ENCODE measurements at regions not wholly inside any gene's neighbourhood (a gene's known extent, or its start where the extent isn't known, plus 50 kb on each side); places are given as distances from the start of the nearest gene placed in this dataset.

- DNase-seq (no peak), ATAC-seq (ENCODE audit: low read depth) (no peak)
- H3K4me2 ChIP-seq (ENCODE audit: low read depth, low read length), result no peak overlapping the region
- ChIA-PET POLR2A (ENCODE audit: unreplicated experiment) (no interaction called here), CTCF (no interaction called here)
- H3K36me3 ChIP-seq (ENCODE audit: control insufficient read depth, insufficient read depth, low read length), result no peaks in the 10 kb centered on the region
- H2AK9ac ChIP-seq (replicated peaks; ENCODE audit: low read depth, low read length, poor library complexity), result no peak overlapping the region
- no peak overlapping the region for H3K4me3 ChIP-seq (ENCODE audit: insufficient read depth, low read depth, low read length)
- H3K27ac ChIP-seq (ENCODE audit: insufficient read depth, low read length), result no peak overlapping the region
- no peaks in the 10 kb centered on the region for H3K27me3 ChIP-seq (ENCODE audit: control insufficient read depth, insufficient read depth, low read length)
- H3K14ac ChIP-seq (replicated peaks; ENCODE audit: low read depth, low read length), result no peak overlapping the region
- no peak overlapping the region for H2AK5ac ChIP-seq (ENCODE audit: low read depth, low read length)
- H2BK15ac ChIP-seq (ENCODE audit: low read depth, low read length), result no peak overlapping the region
- intact Hi-C loops (cut with micrococcal nuclease) (no loop called here), dilution Hi-C loops (cut with HindIII; ENCODE audit: low sequenced_read_pairs, unreplicated experiment) (no loop called here), in situ Hi-C loops (cut with MboI; ENCODE audit: low sequenced_read_pairs) (no loop called here)
- H3K9me1 ChIP-seq (ENCODE audit: insufficient read depth, low read length), result no peaks in the 10 kb centered on the region
- H3K23ac ChIP-seq (ENCODE audit: low read depth, low read length), result no peak overlapping the region
- no peaks in the 10 kb centered on the region for H3K4me1 ChIP-seq (ENCODE audit: control insufficient read depth, insufficient read depth, low read length)
- H3K9me3 ChIP-seq (ENCODE audit: control insufficient read depth, insufficient read depth, low read length), result 0 out of 2 replicates have a peak, but pooled peaks cover 2% of the 10 kb centered on the region
- no TSS peak for BruUV-seq (replicated peaks)
- WGBS, 2 experiments (ENCODE audit: extremely low coverage in 2 of 2, insufficient read length in 1 of 2), result no CpG with 5 or more reads among the region's 5 CpGs
- TF ChIP-seq RAD21 (IDR thresholded peaks at IDR 0.05; ENCODE audit: low read length) (no peak), MXI1 (IDR thresholded peaks at IDR 0.05; ENCODE audit: borderline replicate concordance, low read depth, low read length) (no peak), CHD1 (IDR thresholded peaks at IDR 0.05; ENCODE audit: low read depth, low read length) (no peak), MAZ (IDR thresholded peaks at IDR 0.05; ENCODE audit: borderline replicate concordance, low read depth, low read length) (no peak), SMC3 (IDR thresholded peaks at IDR 0.05; ENCODE audit: low read depth, low read length) (no peak), NFE2L2 (IDR thresholded peaks at IDR 0.05; ENCODE audit: low read depth, low read length) (no peak), MAFK (IDR thresholded peaks at IDR 0.05; ENCODE audit: low read depth, low read length) (no peak), CEBPB (IDR thresholded peaks at IDR 0.05; ENCODE audit: low read depth, low read length) (no peak), BHLHE40 (IDR thresholded peaks at IDR 0.05; ENCODE audit: low read depth, low read length) (no peak), RFX5 (IDR thresholded peaks at IDR 0.05; ENCODE audit: low read depth, low read length) (no peak), POLR2A (IDR thresholded peaks at IDR 0.05; ENCODE audit: low read depth, low read length) (no peak), FOS (IDR thresholded peaks at IDR 0.05; ENCODE audit: low read depth, low read length) (no peak)
- TF ChIP-seq, protein P1, sequence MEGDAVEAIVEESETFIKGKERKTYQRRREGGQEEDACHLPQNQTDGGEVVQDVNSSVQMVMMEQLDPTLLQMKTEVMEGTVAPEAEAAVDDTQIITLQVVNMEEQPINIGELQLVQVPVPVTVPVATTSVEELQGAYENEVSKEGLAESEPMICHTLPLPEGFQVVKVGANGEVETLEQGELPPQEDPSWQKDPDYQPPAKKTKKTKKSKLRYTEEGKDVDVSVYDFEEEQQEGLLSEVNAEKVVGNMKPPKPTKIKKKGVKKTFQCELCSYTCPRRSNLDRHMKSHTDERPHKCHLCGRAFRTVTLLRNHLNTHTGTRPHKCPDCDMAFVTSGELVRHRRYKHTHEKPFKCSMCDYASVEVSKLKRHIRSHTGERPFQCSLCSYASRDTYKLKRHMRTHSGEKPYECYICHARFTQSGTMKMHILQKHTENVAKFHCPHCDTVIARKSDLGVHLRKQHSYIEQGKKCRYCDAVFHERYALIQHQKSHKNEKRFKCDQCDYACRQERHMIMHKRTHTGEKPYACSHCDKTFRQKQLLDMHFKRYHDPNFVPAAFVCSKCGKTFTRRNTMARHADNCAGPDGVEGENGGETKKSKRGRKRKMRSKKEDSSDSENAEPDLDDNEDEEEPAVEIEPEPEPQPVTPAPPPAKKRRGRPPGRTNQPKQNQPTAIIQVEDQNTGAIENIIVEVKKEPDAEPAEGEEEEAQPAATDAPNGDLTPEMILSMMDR (conservative IDR thresholded peaks at IDR 0.05; ENCODE audit: low read depth, low read length), result no peak
- no peaks in the 10 kb centered on the region for H3K79me1 ChIP-seq (ENCODE audit: low read depth in 1 of 2, low read length in 2 of 2)
- H4K20me1 ChIP-seq (ENCODE audit: insufficient read depth, low read length), result no peaks in the 10 kb centered on the region
- no peak overlapping the region for H2BK5ac ChIP-seq (ENCODE audit: low read depth, low read length, poor library complexity, severe bottlenecking)
- no peak overlapping the region for H3K18ac ChIP-seq (ENCODE audit: low read depth, low read length)
- H2AFZ ChIP-seq (replicated peaks; ENCODE audit: low read length, poor library complexity), result no peak overlapping the region
- no peak overlapping the region for H2BK20ac ChIP-seq (ENCODE audit: low read depth, low read length)
- H3K9ac ChIP-seq (ENCODE audit: low read depth, low read length), result no peak overlapping the region
- no peak overlapping the region for H4K5ac ChIP-seq (ENCODE audit: low read depth, low read length)
- no peak overlapping the region for H4K91ac ChIP-seq (ENCODE audit: insufficient read depth, low read depth, low read length)
- no peak overlapping the region for H2BK120ac ChIP-seq (ENCODE audit: low read depth, low read length)
- H4K8ac ChIP-seq (ENCODE audit: low read depth in 2 of 2, low read length in 2 of 2), result no peak overlapping the region
- H3K56ac ChIP-seq (ENCODE audit: extremely low read depth, insufficient read depth, low read length), result no peak overlapping the region
- H3K4ac ChIP-seq (ENCODE audit: low read depth, low read length), result no peak overlapping the region
Measured at GRCh38 chr4:135741583-135741982, 1540.0 kb upstream of the PABPC4L start.

Measured in IMR-90 (cell line).